Uterus (tissue), 2 donors: ENCODE measurements at regions not wholly inside any gene's neighbourhood (a gene's known extent, or its start where the extent isn't known, plus 50 kb on each side); places are given as distances from the start of the nearest gene placed in this dataset.

Source experiments
- CTCF ChIP-seq, 4 experiments: fragments of 200-600 bp in 2 of 4; fragments of 450-650 bp in 2 of 4; sonication (generic) in 2 of 4; IDR thresholded peaks; one replicate each; pipeline ENCODE4 v1.5.1; 2016 to 2019; ENCODE audit warnings: antibody characterized with exemption in 4 of 4, mild to moderate bottlenecking in 2 of 4, moderate library complexity in 1 of 4
- POLR2A ChIP-seq, 2 donors: fragments of 450-650 bp; IDR thresholded peaks; one replicate each; pipeline ENCODE4 v1.6.1; 2016; ENCODE audit warnings: antibody characterized with exemption in 2 of 2, mild to moderate bottlenecking in 1 of 2, moderate library complexity in 1 of 2

GRCh38 chr6:48550603-48551002, 439.6 kb upstream of the PTCHD4 start:
- TF ChIP-seq CTCF (IDR thresholded peaks at IDR 0.05) = no peak
- TF ChIP-seq POLR2A (IDR thresholded peaks at IDR 0.05) = no peak
